Activated T-cell treated with anti-CD3 and anti-CD28 coated beads, Interleukin-2, amount 50 U/mL, for 24 hours (primary cell): ENCODE measurements at regions not wholly inside any gene's neighbourhood (a gene's known extent, or its start where the extent isn't known, plus 50 kb on each side); places are given as distances from the start of the nearest gene placed in this dataset.

Experiments used
- DNase-seq: peaks from one replicate; pipeline ENCODE4 v3.0.0-alpha.2; 2020
- H3K27ac Mint-ChIP-seq: 2 replicates; pipeline ENCODE4 v1.8.0; 2020; ENCODE audit warnings: mild to moderate bottlenecking, mixed read lengths
- H3K27me3 Mint-ChIP-seq: 2 replicates; pipeline ENCODE4 v1.8.0; 2020; ENCODE audit warnings: mixed read lengths
- H3K36me3 Mint-ChIP-seq: 2 replicates; pipeline ENCODE4 v1.8.0; 2020; ENCODE audit warnings: low read depth, mixed read lengths
- H3K4me1 Mint-ChIP-seq: 2 replicates; pipeline ENCODE4 v1.8.0; 2020; ENCODE audit warnings: low read depth, mixed read lengths
- H3K4me3 Mint-ChIP-seq: 2 replicates; pipeline ENCODE4 v1.8.0; 2020; ENCODE audit warnings: mild to moderate bottlenecking, moderate library complexity, mixed read lengths
- H3K9me3 Mint-ChIP-seq: 2 replicates; pipeline ENCODE4 v1.8.0; 2020; ENCODE audit warnings: mixed read lengths

GRCh38 chr13:31054632-31055031 lies 107.1 kb downstream of the HSPH1 start:
- Mint-ChIP-seq H3K27ac (no peak overlapping the region), H3K9me3 (no peaks in the 10 kb centered on the region), H3K4me1 (peaks cover 15% of the 10 kb centered on the region), H3K36me3 (no peaks in the 10 kb centered on the region), H3K4me3 (no peak overlapping the region), H3K27me3 (peaks cover 10% of the 10 kb centered on the region)
- DNase-seq, result no peak

- Mint-ChIP-seq H3K9me3 (no peaks in the 10 kb centered on the region), H3K4me1 (peaks cover 15% of the 10 kb centered on the region), H3K27ac (no peak overlapping the region), H3K36me3 (no peaks in the 10 kb centered on the region), H3K27me3 (peaks cover 10% of the 10 kb centered on the region), H3K4me3 (no peak overlapping the region)
- no peak for DNase-seq
Measured at GRCh38 chr13:31053896-31054295, 107.8 kb downstream of the HSPH1 start.

GRCh38 chr13:31053091-31053490 lies 108.6 kb downstream of the HSPH1 start:
- Mint-ChIP-seq H3K27me3 (peaks cover 10% of the 10 kb centered on the region), H3K36me3 (no peaks in the 10 kb centered on the region), H3K27ac (no peak overlapping the region), H3K4me1 (peaks cover 15% of the 10 kb centered on the region), H3K9me3 (no peaks in the 10 kb centered on the region), H3K4me3 (no peak overlapping the region)
- DNase-seq, result no peak

GRCh38 chr13:31052478-31052877 lies 109.2 kb downstream of the HSPH1 start:
- peaks cover 10% of the 10 kb centered on the region for H3K27me3 Mint-ChIP-seq
- no peak overlapping the region for H3K4me3 Mint-ChIP-seq
- no peak overlapping the region for H3K27ac Mint-ChIP-seq
- H3K9me3 Mint-ChIP-seq, result no peaks in the 10 kb centered on the region
- H3K4me1 Mint-ChIP-seq, result peaks cover 15% of the 10 kb centered on the region
- no peaks in the 10 kb centered on the region for H3K36me3 Mint-ChIP-seq
- DNase-seq, result no peak

GRCh38 chr13:31051999-31052398 lies 109.7 kb downstream of the HSPH1 start:
- peaks cover 15% of the 10 kb centered on the region for H3K4me1 Mint-ChIP-seq
- no peak overlapping the region for H3K27ac Mint-ChIP-seq
- H3K9me3 Mint-ChIP-seq, result no peaks in the 10 kb centered on the region
- no peak for DNase-seq
- H3K36me3 Mint-ChIP-seq, result no peaks in the 10 kb centered on the region
- H3K4me3 Mint-ChIP-seq, result no peak overlapping the region
- peaks cover 10% of the 10 kb centered on the region for H3K27me3 Mint-ChIP-seq

GRCh38 chr13:31050486-31051400 lies 111.0 kb downstream of the HSPH1 start:
- Mint-ChIP-seq H3K27me3 (peaks cover 10% of the 10 kb centered on the region), H3K4me1 (peaks cover 15% of the 10 kb centered on the region), H3K9me3 (no peaks in the 10 kb centered on the region), H3K27ac (peak overlapping the region; percentile 39), H3K4me3 (no peak overlapping the region), H3K36me3 (no peaks in the 10 kb centered on the region)
- no peak for DNase-seq

GRCh38 chr13:31049833-31050232 lies 111.9 kb downstream of the HSPH1 start:
- Mint-ChIP-seq H3K27ac (no peak overlapping the region), H3K4me1 (peaks cover 24% of the 10 kb centered on the region), H3K36me3 (no peaks in the 10 kb centered on the region), H3K4me3 (no peak overlapping the region), H3K27me3 (peaks cover 10% of the 10 kb centered on the region), H3K9me3 (no peaks in the 10 kb centered on the region)
- DNase-seq, result no peak

- Mint-ChIP-seq H3K27ac (no peak overlapping the region), H3K4me3 (no peak overlapping the region), H3K27me3 (peaks cover 10% of the 10 kb centered on the region), H3K9me3 (no peaks in the 10 kb centered on the region), H3K4me1 (peaks cover 32% of the 10 kb centered on the region), H3K36me3 (no peaks in the 10 kb centered on the region)
- DNase-seq, result no peak
Measured at GRCh38 chr13:31049083-31049482, 112.6 kb downstream of the HSPH1 start.

- peaks cover 37% of the 10 kb centered on the region for H3K4me1 Mint-ChIP-seq
- peaks cover 10% of the 10 kb centered on the region for H3K27me3 Mint-ChIP-seq
- H3K36me3 Mint-ChIP-seq, result no peaks in the 10 kb centered on the region
- no peak overlapping the region for H3K27ac Mint-ChIP-seq
- no peaks in the 10 kb centered on the region for H3K9me3 Mint-ChIP-seq
- no peak overlapping the region for H3K4me3 Mint-ChIP-seq
- DNase-seq, result no peak
Measured at GRCh38 chr13:31048521-31048920, 113.2 kb downstream of the HSPH1 start.

GRCh38 chr13:31046711-31047279 lies 114.3 kb downstream of the TEX26 start:
- H3K9me3 Mint-ChIP-seq, result no peaks in the 10 kb centered on the region
- peaks cover 53% of the 10 kb centered on the region for H3K4me1 Mint-ChIP-seq
- no peak overlapping the region for H3K27ac Mint-ChIP-seq
- peaks cover 7% of the 10 kb centered on the region for H3K27me3 Mint-ChIP-seq
- no peak overlapping the region for H3K4me3 Mint-ChIP-seq
- H3K36me3 Mint-ChIP-seq, result no peaks in the 10 kb centered on the region
- DNase-seq, result no peak

GRCh38 chr13:31045286-31046081 lies 113.0 kb downstream of the TEX26 start:
- DNase-seq, result peak; percentile 79
- Mint-ChIP-seq H3K4me1 (peaks cover 48% of the 10 kb centered on the region), H3K4me3 (peak overlapping the region; percentile 51), H3K27me3 (no peaks in the 10 kb centered on the region), H3K27ac (no peak overlapping the region), H3K9me3 (no peaks in the 10 kb centered on the region), H3K36me3 (no peaks in the 10 kb centered on the region)

GRCh38 chr13:31044364-31045285 lies 112.2 kb downstream of the TEX26 start:
- Mint-ChIP-seq H3K4me3 (peak overlapping the region; percentile 51), H3K4me1 (peaks cover 54% of the 10 kb centered on the region), H3K27ac (no peak overlapping the region), H3K36me3 (no peaks in the 10 kb centered on the region), H3K9me3 (no peaks in the 10 kb centered on the region), H3K27me3 (no peaks in the 10 kb centered on the region)
- peak; percentile 85 for DNase-seq

GRCh38 chr13:31043957-31044356 lies 111.5 kb downstream of the TEX26 start:
- H3K4me3 Mint-ChIP-seq, result no peak overlapping the region
- H3K4me1 Mint-ChIP-seq, result peaks cover 60% of the 10 kb centered on the region
- H3K9me3 Mint-ChIP-seq, result no peaks in the 10 kb centered on the region

More at GRCh38 chr13:31043957-31044356, 111.5 kb downstream of the TEX26 start:
- no peaks in the 10 kb centered on the region for H3K27me3 Mint-ChIP-seq
- H3K36me3 Mint-ChIP-seq, result no peaks in the 10 kb centered on the region
- DNase-seq, result no peak
- H3K27ac Mint-ChIP-seq, result no peak overlapping the region
